Ascending aorta (tissue), 2 donors: ENCODE measurements at regions not wholly inside any gene's neighbourhood (a gene's known extent, or its start where the extent isn't known, plus 50 kb on each side); places are given as distances from the start of the nearest gene placed in this dataset.

Source experiments
- DNase-seq, 2 donors: peaks; one replicate each; pipeline ENCODE4 v3.0.0-alpha.2; 2019; ENCODE audit warnings: low spot score in 2 of 2
- H3K27ac ChIP-seq, 2 donors: fragments of 200-600 bp; sonication (generic); one replicate each; pipeline ENCODE4 v1.5.1; 2016 to 2017; ENCODE audit warnings: mild to moderate bottlenecking in 1 of 2
- H3K27me3 ChIP-seq: fragments of 200-600 bp; sonication (generic); one replicate; pipeline ENCODE4 v1.5.1; 2017
- H3K36me3 ChIP-seq, 2 donors: fragments of 200-600 bp; sonication (generic); one replicate each; pipeline ENCODE4 v1.5.1; 2016
- H3K4me1 ChIP-seq, 2 donors: fragments of 200-600 bp; sonication (generic); one replicate each; pipeline ENCODE4 v1.5.1; 2016 to 2017; ENCODE audit warnings: mild to moderate bottlenecking in 1 of 2
- H3K4me3 ChIP-seq, 2 donors: fragments of 200-600 bp; sonication (generic); one replicate each; pipeline ENCODE4 v1.5.1; 2016 to 2017; ENCODE audit warnings: mild to moderate bottlenecking in 1 of 2
- H3K9me3 ChIP-seq, 2 donors: fragments of 200-600 bp; sonication (generic); one replicate each; pipeline ENCODE4 v1.5.1; 2016
- CTCF ChIP-seq, 3 experiments: fragments of 200-600 bp in 2 of 3; fragments of 450-650 bp in 1 of 3; sonication (generic) in 2 of 3; IDR thresholded peaks; one replicate each; pipeline ENCODE4 v1.5.1; 2016 to 2019; ENCODE audit warnings: antibody characterized with exemption in 3 of 3, mild to moderate bottlenecking in 1 of 3, moderate library complexity in 1 of 3
- intact Hi-C: fragments of 100-400 bp; cut with DNase I; formaldehyde crosslinking; loops from one replicate; pipeline ENCODE4 v1.15.1; 2023

GRCh38 chr9:83154821-83155220 lies 91.9 kb upstream of the RASEF start:
- Histone ChIP-seq H3K27ac (no peak overlapping the region), H3K27me3 (no peaks in the 10 kb centered on the region), H3K9me3 (no peaks in the 10 kb centered on the region), H3K36me3 (no peaks in the 10 kb centered on the region), H3K4me1 (no peaks in the 10 kb centered on the region), H3K4me3 (no peak overlapping the region)
- intact Hi-C loops = no loop called here
- no peak for DNase-seq
- no peak for TF ChIP-seq CTCF (IDR thresholded peaks at IDR 0.05)

DNA sequence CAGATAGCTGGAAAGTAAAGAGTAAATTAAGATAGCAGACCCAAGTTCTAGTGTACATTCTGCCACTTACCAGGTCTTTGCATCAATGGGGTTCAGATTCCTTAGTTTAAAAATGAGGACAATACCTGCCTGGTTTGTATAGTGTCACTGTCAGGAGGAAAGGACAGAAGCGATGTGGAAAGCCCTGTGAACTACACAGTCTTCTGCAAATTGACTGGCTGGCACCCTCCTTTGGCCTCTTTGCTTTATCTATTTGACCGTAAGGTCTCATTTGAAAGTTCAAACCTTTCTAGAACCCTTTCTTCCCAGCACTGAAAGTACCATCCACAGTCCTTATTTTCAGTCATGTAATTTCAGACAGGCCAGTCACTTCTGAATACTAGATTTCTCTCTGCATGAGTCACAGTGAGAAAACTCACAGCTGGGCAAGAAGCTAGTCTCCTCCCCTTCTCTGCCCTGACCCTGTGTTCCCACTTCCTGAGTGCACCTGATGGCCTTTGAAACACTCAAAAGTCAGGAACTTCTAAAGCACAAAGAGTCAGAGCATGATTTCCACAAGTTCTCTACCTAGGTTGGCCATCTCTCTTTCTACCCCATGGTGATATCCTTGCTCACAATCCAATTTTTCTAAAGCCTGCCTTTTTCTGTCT lies 91.3 kb upstream of the RASEF start:
- no peaks in the 10 kb centered on the region for H3K36me3 ChIP-seq
- DNase-seq = no peak
- H3K27me3 ChIP-seq = no peaks in the 10 kb centered on the region
- no peaks in the 10 kb centered on the region for H3K4me1 ChIP-seq
- H3K4me3 ChIP-seq = no peak overlapping the region
- no peak overlapping the region for H3K27ac ChIP-seq
- TF ChIP-seq CTCF (IDR thresholded peaks at IDR 0.05) = no peak
- H3K9me3 ChIP-seq = no peaks in the 10 kb centered on the region
- intact Hi-C loops = no loop called here

DNA sequence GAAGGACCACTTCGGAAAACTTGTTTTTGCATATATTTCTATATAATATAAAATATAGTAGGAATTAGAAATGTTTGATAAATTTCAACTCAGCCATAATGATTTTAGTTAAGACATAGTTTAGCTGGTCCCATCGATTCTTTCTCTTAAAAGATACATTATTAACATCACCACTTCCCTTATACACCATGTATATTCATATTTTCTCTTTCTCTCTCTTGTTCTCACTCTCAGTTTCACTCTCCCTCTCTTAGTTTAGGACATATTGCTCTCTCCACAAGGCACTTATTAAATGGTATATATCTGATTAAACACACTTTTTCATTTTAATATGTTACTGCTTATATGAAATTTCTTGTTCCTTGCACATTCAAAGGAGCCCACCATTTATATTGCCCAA lies 90.1 kb upstream of the RASEF start:
- no peak overlapping the region for H3K27ac ChIP-seq
- no peaks in the 10 kb centered on the region for H3K36me3 ChIP-seq
- TF ChIP-seq CTCF (IDR thresholded peaks at IDR 0.05) = no peak
- H3K27me3 ChIP-seq = no peaks in the 10 kb centered on the region
- H3K4me1 ChIP-seq = no peaks in the 10 kb centered on the region
- no peak for DNase-seq
- no peak overlapping the region for H3K4me3 ChIP-seq
- intact Hi-C loops = no loop called here
- no peaks in the 10 kb centered on the region for H3K9me3 ChIP-seq

DNA sequence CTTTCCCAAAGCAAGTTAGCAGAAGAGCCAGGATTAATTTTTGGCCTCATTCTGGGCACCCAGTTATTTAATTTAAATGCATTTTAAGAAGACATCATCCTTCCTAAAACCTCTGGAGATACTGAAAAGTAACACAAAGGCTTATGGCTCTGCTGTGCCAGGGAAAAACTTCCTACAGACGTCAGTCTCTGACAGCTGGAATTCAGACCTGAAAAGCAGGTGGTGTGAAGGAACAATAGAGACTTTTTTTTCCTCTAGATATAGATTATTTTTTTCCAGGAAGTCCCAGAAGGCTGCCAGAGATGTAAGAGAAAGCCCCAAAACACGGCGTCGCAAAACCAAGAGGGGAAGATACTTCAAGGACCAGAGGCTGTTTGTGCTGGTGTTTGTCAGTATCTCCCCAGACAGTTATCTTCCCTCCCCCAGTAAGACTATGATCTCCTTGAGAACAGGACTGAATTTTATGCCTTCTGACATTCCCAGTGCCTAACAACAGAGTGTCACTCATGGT lies 88.7 kb upstream of the RASEF start:
- Histone ChIP-seq H3K9me3 (no peaks in the 10 kb centered on the region), H3K27me3 (no peaks in the 10 kb centered on the region), H3K4me1 (no peaks in the 10 kb centered on the region), H3K27ac (no peak overlapping the region), H3K36me3 (no peaks in the 10 kb centered on the region), H3K4me3 (no peak overlapping the region)
- no peak for DNase-seq
- no peak for TF ChIP-seq CTCF (IDR thresholded peaks at IDR 0.05)
- intact Hi-C loops = no loop called here

- Histone ChIP-seq H3K27me3 (no peaks in the 10 kb centered on the region), H3K9me3 (no peaks in the 10 kb centered on the region), H3K36me3 (no peaks in the 10 kb centered on the region), H3K4me1 (no peaks in the 10 kb centered on the region), H3K27ac (no peak overlapping the region), H3K4me3 (no peak overlapping the region)
- no peak for DNase-seq
- intact Hi-C loops = no loop called here
- TF ChIP-seq CTCF (IDR thresholded peaks at IDR 0.05) = no peak
These were observed 84.6 kb upstream of the RASEF start for GRCh38 chr9:83147315-83148149.
